Stimulated activated CD4-positive, alpha-beta T cell treated with anti-CD3 and anti-CD28 coated beads, Interleukin-15, amount 100 ng/mL, for 48 hours (primary cell): ENCODE measurements at regions not wholly inside any gene's neighbourhood (a gene's known extent, or its start where the extent isn't known, plus 50 kb on each side); places are given as distances from the start of the nearest gene placed in this dataset.
A peak's percentile ranks its signal among the peaks of the same experiment; 100 is the strongest.
"Not testable (repeated sequence)": the region's sequence is repeated elsewhere in the genome, so short reads cannot be mapped to it uniquely, and the experiment has no call there.

Experiments
- DNase-seq, 2 donors: peaks; one replicate each; pipeline ENCODE4 v3.0.0-alpha.2; 2020; ENCODE audit warnings: low read depth in 2 of 2

DNA sequence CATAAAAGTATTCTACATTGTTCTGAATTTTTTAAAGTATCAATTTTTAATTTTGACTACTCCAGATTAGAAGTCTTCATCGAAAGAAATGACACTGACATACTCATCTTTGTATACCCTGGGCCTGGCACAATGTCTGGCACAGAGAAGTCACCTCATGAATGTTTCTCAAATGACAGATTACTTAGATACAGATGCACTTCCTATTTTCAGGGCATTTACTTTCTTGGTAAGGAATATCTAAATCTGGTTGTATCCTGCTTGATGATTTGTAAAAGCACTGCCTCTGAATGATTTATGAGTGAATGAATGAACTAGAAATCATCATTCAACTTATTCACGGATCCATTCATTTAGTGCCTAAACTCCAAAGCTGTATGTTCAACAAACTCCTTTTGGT, 1784.7 kb downstream of the LRRC4C start:
- no peak for DNase-seq

DNA sequence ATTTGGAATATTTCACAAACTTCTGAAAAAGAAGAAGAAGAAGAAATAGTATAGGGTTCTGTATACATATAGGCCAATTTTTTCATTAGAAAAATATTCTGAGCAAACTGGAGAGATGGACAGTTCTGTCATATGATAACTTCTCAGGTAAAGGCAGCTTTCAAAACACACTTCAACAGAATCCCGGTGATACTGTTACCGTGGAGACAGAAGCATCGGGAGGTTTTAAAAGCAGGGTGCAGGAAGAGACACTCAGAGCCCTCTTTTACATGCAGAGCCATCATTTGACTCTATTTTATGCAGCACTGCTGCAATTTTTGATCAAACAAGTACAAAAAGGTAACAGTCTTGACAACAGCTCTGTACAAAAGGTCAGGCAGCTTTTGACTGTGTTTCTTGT, 1785.4 kb downstream of the LRRC4C start:
- no peak for DNase-seq

DNA sequence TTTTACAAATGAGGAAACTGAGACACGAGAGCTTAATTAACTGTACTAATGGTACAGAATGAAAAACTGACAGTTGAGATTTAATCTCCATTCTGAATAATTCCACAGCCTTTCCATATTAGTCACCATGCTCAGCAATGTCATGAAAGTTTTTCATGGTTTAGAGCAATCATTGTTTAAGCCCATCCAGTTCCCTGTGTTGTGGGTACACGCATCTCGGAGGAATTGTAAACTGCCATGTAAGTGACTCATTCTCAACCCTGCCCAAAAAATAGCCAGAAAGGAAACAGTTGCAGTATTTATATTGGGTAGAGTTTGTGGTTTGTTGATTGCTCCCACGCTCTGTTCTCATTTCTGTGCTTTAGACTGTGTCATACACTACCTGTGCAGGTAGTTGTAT, 1790.8 kb downstream of the LRRC4C start:
- DNase-seq: no peak

DNA sequence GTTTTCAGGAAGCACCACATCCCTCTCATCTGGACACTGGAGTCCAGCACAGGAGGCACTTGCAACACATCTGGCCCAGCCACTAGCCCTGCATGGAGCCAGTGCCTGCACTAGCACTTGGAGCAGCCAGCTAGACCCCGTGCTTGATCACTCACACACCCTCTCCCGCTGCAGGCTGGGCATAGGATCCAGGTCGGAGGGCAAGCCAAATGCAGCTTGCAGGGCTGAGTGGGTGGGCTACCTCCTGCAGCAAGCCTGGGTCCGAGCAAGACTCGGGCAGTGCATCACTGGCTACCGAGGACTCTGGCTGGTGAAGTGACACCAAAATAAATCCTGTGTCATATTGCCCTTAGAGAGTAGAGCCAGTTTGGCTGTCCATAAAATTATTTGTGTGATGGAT, 1795.4 kb downstream of the LRRC4C start:
- DNase-seq: no peak

DNA sequence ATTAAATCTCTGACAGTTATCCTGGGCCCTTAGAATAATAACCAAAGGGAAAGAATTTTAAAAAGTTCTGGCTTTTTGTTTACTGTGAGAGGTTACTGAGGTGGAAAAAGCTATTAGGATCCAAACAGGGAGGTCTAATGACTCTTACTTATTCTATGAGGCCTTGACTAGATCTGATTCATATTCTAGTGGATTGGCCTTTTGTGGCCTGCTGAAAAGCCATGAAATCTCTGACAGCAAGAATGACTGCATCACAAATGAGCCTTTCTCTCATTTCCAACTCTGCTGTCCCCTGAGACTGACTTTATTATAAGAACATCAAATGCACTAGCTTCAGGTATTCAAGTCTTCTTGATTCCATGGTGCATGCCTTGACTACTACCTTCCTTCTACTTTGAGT, 1797.6 kb downstream of the LRRC4C start:
- DNase-seq: no peak

DNA sequence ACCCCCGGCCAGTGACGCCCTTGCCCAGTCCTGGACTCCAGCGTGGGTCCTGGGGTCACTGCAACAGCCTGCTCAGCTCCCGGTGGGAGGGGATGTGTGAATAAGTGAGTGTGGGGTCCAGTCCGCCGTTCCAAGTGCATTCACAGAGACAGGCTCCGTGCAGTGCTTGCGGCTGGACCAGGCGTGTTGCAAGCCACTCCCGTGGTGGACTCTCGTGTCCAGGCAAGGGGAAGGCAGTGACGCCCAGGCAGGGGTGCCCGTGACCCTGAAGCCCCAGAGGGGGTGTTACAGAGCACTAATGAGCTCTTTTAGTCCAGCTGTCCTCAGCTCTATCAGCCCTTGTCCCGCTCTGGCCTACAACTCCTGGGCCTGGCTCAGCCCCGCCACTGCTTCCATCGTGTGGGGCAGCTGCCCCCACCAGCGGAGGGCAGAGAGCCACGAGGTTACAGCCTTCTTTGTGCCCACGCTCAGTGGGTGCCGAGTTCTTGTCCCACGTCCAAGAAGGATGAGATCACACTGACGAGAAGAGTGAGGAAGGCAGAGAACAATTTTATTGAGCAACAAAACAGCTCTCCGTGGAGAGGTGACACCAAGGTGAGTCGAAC, 1807.5 kb downstream of the LRRC4C start:
- DNase-seq: no peak

DNA sequence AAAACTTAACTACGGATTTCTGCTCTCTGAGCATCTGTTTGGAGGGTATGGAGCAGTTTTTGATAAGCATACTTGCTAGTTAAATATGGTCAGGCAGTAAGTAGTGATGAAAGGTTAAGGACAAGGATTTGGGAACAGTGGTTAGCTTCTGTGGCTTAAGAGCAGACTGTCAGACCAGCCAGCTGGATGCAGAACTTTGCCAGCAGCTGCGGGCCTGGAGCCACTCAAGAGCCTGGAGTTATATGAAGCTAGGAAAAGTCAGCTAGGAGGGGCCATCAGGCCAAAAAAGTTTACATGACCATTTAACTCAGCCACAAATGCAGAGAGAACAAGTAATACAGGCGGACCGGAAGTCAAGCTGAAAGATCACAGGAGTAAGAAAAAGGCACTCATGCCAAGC, 1817.7 kb downstream of the LRRC4C start:
- no peak for DNase-seq

DNA sequence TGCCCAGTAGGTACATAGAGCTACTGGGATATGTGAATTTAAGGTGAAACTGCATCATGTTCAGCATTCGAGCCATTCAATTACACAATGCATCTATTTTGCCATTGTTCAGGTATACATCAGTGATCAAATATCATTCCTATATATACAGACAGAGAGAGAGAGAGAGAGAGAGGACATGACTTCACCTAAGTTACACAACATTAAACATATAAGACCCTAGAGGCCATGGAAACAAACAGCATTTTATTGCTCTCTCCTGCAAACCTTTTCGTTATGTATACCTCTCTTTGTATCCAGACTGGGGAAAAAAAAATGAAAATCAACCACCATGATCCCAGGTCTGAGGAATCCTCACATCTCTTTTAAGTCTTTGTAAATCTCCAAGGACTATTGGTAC, 1829.1 kb downstream of the LRRC4C start:
- DNase-seq: no peak

DNA sequence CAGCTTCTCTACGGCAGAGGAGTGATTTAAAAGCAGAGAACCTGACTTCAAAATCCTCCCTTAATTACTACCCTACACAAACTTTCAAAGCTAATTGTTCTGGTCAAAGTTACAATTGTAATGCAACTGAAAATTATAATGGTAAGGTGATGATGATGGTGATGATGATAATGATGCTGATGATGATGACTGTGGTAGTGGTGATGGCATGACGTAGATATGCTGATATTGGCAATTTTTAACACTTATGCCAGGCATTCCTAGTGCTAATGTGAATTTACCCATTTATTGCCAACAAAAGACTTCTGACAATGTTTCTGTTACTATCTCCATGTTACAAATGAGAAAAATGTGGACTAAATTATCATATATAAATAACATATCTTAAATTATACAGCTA, 1831.1 kb downstream of the LRRC4C start:
- DNase-seq: no peak

DNA sequence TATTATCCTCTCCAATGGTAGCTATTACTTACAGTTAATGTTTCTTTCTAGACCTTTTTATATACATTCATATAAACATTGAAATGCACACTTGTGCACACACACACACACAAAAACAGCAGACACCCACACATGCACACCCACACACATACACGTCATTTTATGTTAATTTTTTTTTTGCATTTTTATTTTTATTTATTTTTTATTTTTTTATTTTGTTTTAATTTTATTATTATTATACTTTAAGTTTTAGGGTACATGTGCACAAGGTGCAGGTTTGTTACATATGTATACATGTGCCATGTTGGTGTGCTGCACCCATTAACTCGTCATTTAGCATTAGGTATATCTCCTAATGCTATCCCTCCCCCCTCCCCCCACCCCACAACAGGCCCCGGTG, 1839.1 kb downstream of the LRRC4C start:
- not testable (repeated sequence) for DNase-seq

DNA sequence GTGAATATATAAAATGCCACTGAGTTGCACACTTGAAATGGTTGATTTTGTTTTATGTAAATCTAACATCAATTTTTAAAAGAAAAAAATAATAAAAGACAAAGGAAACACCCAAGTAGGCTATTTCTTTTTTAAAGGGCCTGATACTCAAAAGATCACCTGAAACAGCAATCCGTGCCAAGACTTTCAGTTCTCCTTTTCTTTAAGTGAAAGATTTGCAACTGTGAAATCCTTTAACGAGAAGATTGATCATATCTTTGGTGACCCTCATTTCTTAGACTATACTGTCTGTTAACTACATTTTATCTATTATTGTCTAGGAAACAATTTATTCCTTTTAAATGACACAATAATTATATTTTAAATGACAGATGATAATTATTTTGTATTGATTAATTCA, 1841.5 kb downstream of the LRRC4C start:
- DNase-seq: no peak

DNA sequence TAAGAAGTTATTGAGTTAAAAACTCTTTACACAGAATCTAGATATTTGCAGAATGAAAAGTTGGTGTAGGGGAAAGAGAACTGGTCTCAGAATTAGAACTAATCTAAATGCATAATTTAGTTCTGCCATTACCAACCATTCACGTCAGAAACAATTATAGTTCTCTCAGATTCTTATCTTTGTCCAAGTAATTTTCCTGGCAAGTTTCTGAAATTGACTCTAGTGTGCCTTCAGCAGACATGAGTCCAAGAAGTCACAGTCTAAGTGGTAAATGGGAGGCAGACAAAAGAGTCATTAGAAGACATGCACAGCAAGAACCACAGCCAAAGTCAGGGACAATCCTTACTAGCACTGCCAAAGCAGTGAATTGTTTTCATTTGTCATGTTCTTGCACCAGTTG, 1870.1 kb downstream of the LRRC4C start:
- no peak for DNase-seq

DNA sequence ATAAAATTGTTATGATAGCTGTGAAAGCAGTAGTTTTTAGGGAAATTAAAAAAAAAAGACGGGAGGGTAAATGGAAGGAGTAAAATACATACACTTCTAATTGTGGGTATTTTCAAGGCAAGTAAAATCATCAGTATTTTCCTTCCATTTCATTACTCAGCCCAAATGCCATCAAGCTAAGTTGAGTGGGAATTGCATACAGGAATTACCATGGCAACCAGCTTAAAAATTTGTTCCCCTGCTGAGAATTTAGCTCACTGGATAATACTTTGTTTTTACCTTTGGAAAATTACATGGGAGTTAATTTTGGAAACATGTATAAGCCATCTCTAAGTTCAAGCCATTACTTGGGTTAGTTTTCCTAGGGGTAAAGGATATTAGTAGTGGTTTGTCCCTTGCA, 1873.4 kb downstream of the LRRC4C start:
- no peak for DNase-seq

DNA sequence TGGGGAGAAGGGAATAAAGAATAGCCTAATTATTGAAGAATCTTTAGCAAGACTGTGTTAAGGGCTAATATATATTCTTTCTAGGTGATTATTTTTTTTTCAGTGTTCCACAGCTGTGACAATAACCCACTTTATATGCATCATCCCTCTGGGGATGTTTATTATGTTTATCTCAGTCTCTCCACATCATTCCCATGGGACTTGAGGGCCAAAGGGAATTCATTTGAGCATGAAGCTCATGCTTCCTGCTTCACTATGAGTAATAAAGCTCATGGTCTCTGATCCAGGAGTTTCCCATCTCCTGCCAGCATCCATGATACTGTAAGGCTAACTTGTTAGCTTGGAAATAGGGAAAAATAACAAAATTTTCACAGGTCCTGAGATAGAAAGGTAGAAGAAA, 1888.4 kb downstream of the LRRC4C start:
- DNase-seq: no peak

DNA sequence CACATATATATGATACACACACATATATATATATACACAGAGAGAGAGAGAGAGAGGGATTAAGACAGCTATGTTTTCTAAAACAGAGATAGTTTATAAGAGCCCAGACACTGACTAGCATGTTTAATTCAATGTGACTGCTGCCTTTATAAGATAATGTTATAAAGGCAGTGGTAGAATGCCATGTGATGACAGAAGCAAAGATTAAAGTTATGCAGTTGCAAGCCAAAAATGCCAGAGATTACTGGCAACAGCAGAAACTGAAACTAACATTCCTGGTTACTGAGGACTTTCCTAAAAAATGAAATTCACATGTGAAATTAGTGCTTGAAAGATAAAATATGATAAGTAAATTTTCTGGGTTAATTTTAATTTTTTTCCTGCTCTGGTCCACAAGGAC, 1888.9 kb downstream of the LRRC4C start:
- no peak for DNase-seq

DNA sequence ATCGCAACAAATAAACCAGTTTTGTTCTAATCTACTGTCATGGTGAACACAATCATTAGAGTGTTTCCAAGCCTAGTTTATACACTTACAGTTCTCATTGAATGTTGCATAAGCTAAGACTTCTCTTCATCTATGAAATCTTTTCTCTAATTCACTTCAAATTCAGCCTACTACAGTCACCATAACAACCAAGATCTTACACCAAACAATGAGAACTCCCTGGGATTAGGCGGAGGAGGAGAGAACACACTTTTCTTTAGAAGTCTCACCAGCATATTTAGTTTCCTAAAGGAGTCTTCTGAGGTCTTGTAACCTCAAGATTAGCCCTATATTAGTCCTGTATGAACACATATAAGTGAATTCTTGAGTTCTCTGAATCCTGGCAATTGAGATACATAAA, 1889.7 kb downstream of the LRRC4C start:
- DNase-seq: no peak

DNA sequence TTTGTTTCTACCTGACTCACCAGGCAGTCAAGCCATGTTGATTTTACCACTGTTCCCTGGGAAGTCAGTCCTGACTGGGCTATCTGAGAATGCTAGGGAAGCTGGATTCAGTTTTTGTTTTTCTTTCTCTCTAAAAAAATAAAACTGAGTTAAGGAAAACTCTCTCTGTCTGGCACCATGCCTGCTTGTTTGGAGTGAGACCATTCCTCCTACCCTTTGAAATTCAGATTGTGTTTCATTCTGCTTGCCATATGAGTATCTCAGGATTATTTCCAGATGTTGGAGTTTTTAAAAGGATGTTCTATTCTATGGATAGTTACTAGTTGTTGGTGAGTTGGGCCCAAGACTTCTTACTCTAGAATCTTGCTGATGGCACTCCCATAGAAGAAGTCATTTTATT, 1917.0 kb downstream of the LRRC4C start:
- no peak for DNase-seq

DNA sequence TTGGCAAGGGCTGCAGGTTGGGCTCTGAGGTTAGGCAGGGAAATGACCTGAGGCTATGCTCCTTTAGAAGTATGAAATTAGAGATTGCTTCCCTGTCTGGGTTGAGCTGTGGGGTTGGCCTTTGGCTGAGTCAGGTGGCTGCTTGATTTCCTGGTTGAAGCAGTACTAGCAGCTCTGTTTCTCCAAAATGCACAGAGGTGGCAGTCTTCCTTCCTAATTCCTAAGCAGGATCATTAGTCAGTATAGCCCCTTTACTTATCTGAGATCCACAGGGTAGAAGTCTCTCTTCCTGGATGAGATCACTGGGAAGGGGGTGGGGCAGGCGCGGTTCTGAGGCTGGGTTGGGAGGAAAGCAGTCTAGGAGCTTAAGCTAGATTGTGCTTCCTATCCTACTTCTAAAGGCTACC, 1917.5 kb downstream of the LRRC4C start:
- DNase-seq: no peak

DNA sequence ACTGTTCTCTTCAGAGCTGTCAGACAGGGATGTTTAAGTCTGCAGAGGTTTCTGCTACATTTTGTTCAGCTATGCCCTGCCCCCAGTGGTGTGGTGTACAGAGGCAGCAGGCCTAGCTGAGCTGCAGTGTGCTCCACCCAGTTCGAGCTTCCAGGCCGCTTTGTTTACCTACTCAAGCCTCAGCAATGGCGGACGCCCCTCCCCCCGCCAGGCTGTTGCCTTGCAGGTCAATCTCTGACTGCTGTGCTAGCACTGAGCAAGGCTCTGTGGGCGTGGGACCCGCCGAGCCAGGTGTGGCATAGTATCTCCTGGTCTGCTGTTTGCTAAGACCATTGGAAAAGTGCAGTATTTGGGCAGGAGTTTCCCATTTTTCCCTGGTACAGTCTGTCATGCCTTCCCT, 1923.1 kb downstream of the LRRC4C start:
- peak in 1 of 2 donors; percentile 0 for DNase-seq
